AG04449 (cell line): ENCODE measurements at regions not wholly inside any gene's neighbourhood (a gene's known extent, or its start where the extent isn't known, plus 50 kb on each side); places are given as distances from the start of the nearest gene placed in this dataset.

ENCODE experiments used
- CTCF ChIA-PET: fragments of 350-600 bp; formaldehyde crosslinking; extraction: SDS; loops from one replicate; lab custom pipeline; 2021; ENCODE audit warnings: antibody characterized with exemption; lab: Yijun Ruan, JAX
- POLR2A ChIA-PET: fragments of 400-600, 350-600 bp; formaldehyde crosslinking; extraction: SDS; loops from one replicate; lab custom pipeline; 2020; ENCODE audit warnings: antibody characterized with exemption, inconsistent platforms; lab: Yijun Ruan, JAX
- DNase-seq: peaks from one replicate; pipeline ENCODE4 v3.0.0-alpha.2; 2010; ENCODE audit warnings: low read depth, low spot score
- H3K4me3 ChIP-seq: 2 replicates; pipeline ENCODE4 v1.5.1; 2011; ENCODE audit warnings: low read depth, mild to moderate bottlenecking, control low read depth, low read length
- TF ChIP-seq, protein P1 (sequence below): IDR thresholded peaks from one replicate; pipeline ENCODE4 v1.5.1; 2011; ENCODE audit warnings: mild to moderate bottlenecking, moderate library complexity, low read length, control low read depth, inconsistent platforms; ENCODE audit not compliant: insufficient read depth; ENCODE audit errors: missing control alignments

- no peak overlapping the region for H3K4me3 ChIP-seq
- ChIA-PET CTCF (no interaction called here), POLR2A (no interaction called here)
- DNase-seq = no peak
- TF ChIP-seq, protein P1, sequence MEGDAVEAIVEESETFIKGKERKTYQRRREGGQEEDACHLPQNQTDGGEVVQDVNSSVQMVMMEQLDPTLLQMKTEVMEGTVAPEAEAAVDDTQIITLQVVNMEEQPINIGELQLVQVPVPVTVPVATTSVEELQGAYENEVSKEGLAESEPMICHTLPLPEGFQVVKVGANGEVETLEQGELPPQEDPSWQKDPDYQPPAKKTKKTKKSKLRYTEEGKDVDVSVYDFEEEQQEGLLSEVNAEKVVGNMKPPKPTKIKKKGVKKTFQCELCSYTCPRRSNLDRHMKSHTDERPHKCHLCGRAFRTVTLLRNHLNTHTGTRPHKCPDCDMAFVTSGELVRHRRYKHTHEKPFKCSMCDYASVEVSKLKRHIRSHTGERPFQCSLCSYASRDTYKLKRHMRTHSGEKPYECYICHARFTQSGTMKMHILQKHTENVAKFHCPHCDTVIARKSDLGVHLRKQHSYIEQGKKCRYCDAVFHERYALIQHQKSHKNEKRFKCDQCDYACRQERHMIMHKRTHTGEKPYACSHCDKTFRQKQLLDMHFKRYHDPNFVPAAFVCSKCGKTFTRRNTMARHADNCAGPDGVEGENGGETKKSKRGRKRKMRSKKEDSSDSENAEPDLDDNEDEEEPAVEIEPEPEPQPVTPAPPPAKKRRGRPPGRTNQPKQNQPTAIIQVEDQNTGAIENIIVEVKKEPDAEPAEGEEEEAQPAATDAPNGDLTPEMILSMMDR = no peak
Measured at GRCh38 chr16:26762594-26762993, 304.1 kb upstream of the C16orf82 start.

DNA sequence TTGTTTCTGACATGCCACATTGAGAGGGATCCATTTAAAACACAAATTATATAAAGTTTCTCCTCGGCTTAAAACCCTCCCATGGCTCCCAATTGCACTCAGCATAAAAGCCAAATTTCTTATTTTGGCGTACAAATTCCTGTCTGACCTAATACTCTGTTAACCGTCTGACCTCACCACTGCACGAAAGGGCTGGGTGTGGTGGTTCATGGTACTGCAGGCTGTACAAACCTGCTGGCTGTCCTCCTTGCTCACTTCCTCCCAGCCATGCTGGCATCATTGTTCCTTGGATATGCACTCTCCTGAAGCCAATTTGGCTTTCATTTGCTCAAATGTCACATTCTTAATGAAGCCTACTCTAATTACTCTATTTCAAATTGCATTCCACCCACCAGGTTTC, 301.6 kb upstream of the C16orf82 start:
- CTCF ChIA-PET = no interaction called here
- TF ChIP-seq, protein P1 = no peak
- DNase-seq = no peak
- H3K4me3 ChIP-seq = no peak overlapping the region
- POLR2A ChIA-PET = no interaction called here

- CTCF ChIA-PET = no interaction called here
- no peak overlapping the region for H3K4me3 ChIP-seq
- DNase-seq = no peak
- TF ChIP-seq, protein P1 = no peak
- POLR2A ChIA-PET = no interaction called here
Measured at GRCh38 chr16:26768385-26769010, 298.2 kb upstream of the C16orf82 start.

GRCh38 chr16:26770547-26770946, 296.2 kb upstream of the C16orf82 start:
- H3K4me3 ChIP-seq = no peak overlapping the region
- POLR2A ChIA-PET = no interaction called here
- no peak for DNase-seq
- TF ChIP-seq, protein P1 = no peak
- CTCF ChIA-PET = no interaction called here

- TF ChIP-seq, protein P1 = no peak
- no peak for DNase-seq
- H3K4me3 ChIP-seq = no peak overlapping the region
- CTCF ChIA-PET = no interaction called here
- POLR2A ChIA-PET = no interaction called here
Measured at GRCh38 chr16:26772503-26772902, 294.2 kb upstream of the C16orf82 start.

DNA sequence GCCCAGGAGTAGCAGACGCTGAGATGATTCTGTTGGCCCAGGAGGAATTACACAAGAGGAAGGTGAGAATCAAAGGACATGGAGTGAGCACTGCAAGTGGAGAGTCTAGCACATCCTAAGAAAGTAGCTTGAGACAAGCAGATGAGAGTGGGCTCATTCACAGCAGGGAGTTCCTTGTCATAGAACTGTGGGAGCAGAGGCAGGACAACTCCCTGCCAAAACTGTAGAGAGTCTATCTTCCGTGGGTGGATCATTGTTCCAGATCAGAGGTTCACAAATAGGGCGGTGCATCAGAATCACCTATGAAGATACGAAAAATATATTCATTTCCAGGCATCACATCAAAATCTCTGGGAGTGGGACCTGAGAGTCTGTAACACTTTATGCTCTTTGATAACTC, 288.9 kb upstream of the C16orf82 start:
- ChIA-PET CTCF (no interaction called here), POLR2A (no interaction called here)
- DNase-seq = no peak
- TF ChIP-seq, protein P1 = no peak
- no peak overlapping the region for H3K4me3 ChIP-seq
